ENCODE measurements at regions not wholly inside any gene's neighbourhood (a gene's known extent, or its start where the extent isn't known, plus 50 kb on each side); places are given as distances from the start of the nearest gene placed in this dataset.

GRCh38 chr12:74900232-74900631 is 309.4 kb downstream of the KCNC2 start:
- no peaks in the 10 kb centered on the region for H3K27me3 Mint-ChIP-seq
- no peaks in the 10 kb centered on the region for H3K9me3 Mint-ChIP-seq
- peaks cover 4 to 25% (median 13%) of the 10 kb centered on the region in 4 donors for H3K4me1 Mint-ChIP-seq
- no peaks in the 10 kb centered on the region for H3K36me3 Mint-ChIP-seq
- H3K4me3 Mint-ChIP-seq, result peak overlapping the region in 2 of 10 donors; percentile 24 to 26
- POLR2A ChIA-PET, result no interaction called here
- ATAC-seq, result peak; percentile 89 to 92
- peak overlapping the region in 7 of 10 donors; percentile 7 to 80 (median 57) for H3K27ac Mint-ChIP-seq
- DNase-seq, result peak in 5 of 10 donors; percentile 21 to 69 (median 38)

GRCh38 chr12:74903522-74903921 is 306.1 kb downstream of the KCNC2 start:
- Mint-ChIP-seq H3K4me1 (peaks cover 4 to 20% (median 13%) of the 10 kb centered on the region in 4 donors), H3K9me3 (no peaks in the 10 kb centered on the region), H3K27ac (no peak overlapping the region), H3K36me3 (no peaks in the 10 kb centered on the region), H3K4me3 (no peak overlapping the region), H3K27me3 (no peaks in the 10 kb centered on the region)
- POLR2A ChIA-PET, result no interaction called here
- ATAC-seq, result no peak
- no peak for DNase-seq

GRCh38 chr12:74906224-74906623 is 303.4 kb downstream of the KCNC2 start:
- ATAC-seq (no peak), DNase-seq (no peak)
- no peaks in the 10 kb centered on the region for H3K27me3 Mint-ChIP-seq
- no peak overlapping the region for H3K4me3 Mint-ChIP-seq
- POLR2A ChIA-PET, result no interaction called here
- no peaks in the 10 kb centered on the region for H3K4me1 Mint-ChIP-seq
- no peaks in the 10 kb centered on the region for H3K9me3 Mint-ChIP-seq
- H3K36me3 Mint-ChIP-seq, result no peaks in the 10 kb centered on the region
- no peak overlapping the region for H3K27ac Mint-ChIP-seq

GRCh38 chr12:74910831-74911230 is 298.8 kb downstream of the KCNC2 start:
- no peak overlapping the region for H3K4me3 Mint-ChIP-seq
- POLR2A ChIA-PET, result no interaction called here
- H3K27ac Mint-ChIP-seq, result no peak overlapping the region
- no peaks in the 10 kb centered on the region for H3K36me3 Mint-ChIP-seq
- ATAC-seq (no peak), DNase-seq (no peak)
- no peaks in the 10 kb centered on the region for H3K27me3 Mint-ChIP-seq
- H3K9me3 Mint-ChIP-seq, result no peaks in the 10 kb centered on the region
- no peaks in the 10 kb centered on the region for H3K4me1 Mint-ChIP-seq

- DNase-seq, result no peak
- no peaks in the 10 kb centered on the region for H3K4me1 Mint-ChIP-seq
- H3K27ac Mint-ChIP-seq, result no peak overlapping the region
- H3K36me3 Mint-ChIP-seq, result no peaks in the 10 kb centered on the region
- no peak for ATAC-seq
- POLR2A ChIA-PET, result no interaction called here
- H3K27me3 Mint-ChIP-seq, result no peaks in the 10 kb centered on the region
- no peaks in the 10 kb centered on the region for H3K9me3 Mint-ChIP-seq
- H3K4me3 Mint-ChIP-seq, result no peak overlapping the region
Measured at GRCh38 chr12:74914378-74914777, 295.3 kb downstream of the KCNC2 start.

GRCh38 chr12:74915718-74916117 is 293.9 kb downstream of the KCNC2 start:
- POLR2A ChIA-PET, result no interaction called here
- H3K4me3 Mint-ChIP-seq, result no peak overlapping the region
- DNase-seq (no peak), ATAC-seq (no peak)
- H3K27ac Mint-ChIP-seq, result no peak overlapping the region
- H3K36me3 Mint-ChIP-seq, result no peaks in the 10 kb centered on the region
- no peaks in the 10 kb centered on the region for H3K4me1 Mint-ChIP-seq
- H3K27me3 Mint-ChIP-seq, result no peaks in the 10 kb centered on the region
- peaks cover 0 to 4% (median 0%) of the 10 kb centered on the region in 9 donors for H3K9me3 Mint-ChIP-seq

GRCh38 chr12:74917743-74918142 is 291.9 kb downstream of the KCNC2 start:
- POLR2A ChIA-PET, result no interaction called here
- Mint-ChIP-seq H3K4me3 (no peak overlapping the region), H3K27me3 (no peaks in the 10 kb centered on the region), H3K9me3 (peaks cover 0 to 10% (median 0%) of the 10 kb centered on the region in 9 donors), H3K27ac (no peak overlapping the region), H3K36me3 (no peaks in the 10 kb centered on the region), H3K4me1 (peaks cover 0 to 2% (median 0%) of the 10 kb centered on the region in 4 donors)
- DNase-seq (no peak), ATAC-seq (no peak)

GRCh38 chr12:74918291-74918690 is 291.3 kb downstream of the KCNC2 start:
- Mint-ChIP-seq H3K27me3 (no peaks in the 10 kb centered on the region), H3K4me3 (no peak overlapping the region), H3K4me1 (peaks cover 0 to 2% (median 0%) of the 10 kb centered on the region in 4 donors), H3K27ac (no peak overlapping the region), H3K9me3 (peaks cover 0 to 13% (median 0%) of the 10 kb centered on the region in 9 donors), H3K36me3 (no peaks in the 10 kb centered on the region)
- DNase-seq, result no peak
- POLR2A ChIA-PET, result no interaction called here
- no peak for ATAC-seq

- peaks cover 0 to 2% (median 0%) of the 10 kb centered on the region in 4 donors for H3K4me1 Mint-ChIP-seq
- POLR2A ChIA-PET, result no interaction called here
- H3K36me3 Mint-ChIP-seq, result peaks cover 0 to 6% (median 0%) of the 10 kb centered on the region in 3 donors
- peaks cover 0 to 30% (median 6%) of the 10 kb centered on the region in 9 donors for H3K9me3 Mint-ChIP-seq
- no peak for DNase-seq
- no peak overlapping the region for H3K4me3 Mint-ChIP-seq
- no peak overlapping the region for H3K27ac Mint-ChIP-seq
- no peak for ATAC-seq
- no peaks in the 10 kb centered on the region for H3K27me3 Mint-ChIP-seq
Measured at GRCh38 chr12:74922117-74922516, 287.5 kb downstream of the KCNC2 start.

GRCh38 chr12:74922642-74923041 is 287.0 kb downstream of the KCNC2 start:
- DNase-seq (peak in 1 of 10 donors; percentile 3), ATAC-seq (no peak)
- no peaks in the 10 kb centered on the region for H3K27me3 Mint-ChIP-seq
- peaks cover 0 to 35% (median 9%) of the 10 kb centered on the region in 9 donors for H3K9me3 Mint-ChIP-seq
- no peak overlapping the region for H3K4me3 Mint-ChIP-seq
- POLR2A ChIA-PET, result no interaction called here
- peaks cover 0 to 2% (median 0%) of the 10 kb centered on the region in 4 donors for H3K4me1 Mint-ChIP-seq
- no peak overlapping the region for H3K27ac Mint-ChIP-seq
- H3K36me3 Mint-ChIP-seq, result peaks cover 0 to 6% (median 0%) of the 10 kb centered on the region in 3 donors

- DNase-seq (no peak), ATAC-seq (no peak)
- Mint-ChIP-seq H3K36me3 (no peaks in the 10 kb centered on the region), H3K27ac (no peak overlapping the region), H3K4me3 (no peak overlapping the region), H3K27me3 (no peaks in the 10 kb centered on the region), H3K9me3 (no peaks in the 10 kb centered on the region), H3K4me1 (peaks cover 7 to 14% (median 13%) of the 10 kb centered on the region in 4 donors)
- POLR2A ChIA-PET, result no interaction called here
Measured at GRCh38 chr12:74941670-74942069, 268.0 kb downstream of the KCNC2 start.

GRCh38 chr12:74945771-74946198 is 263.9 kb downstream of the KCNC2 start:
- Mint-ChIP-seq H3K27me3 (no peaks in the 10 kb centered on the region), H3K4me3 (peak overlapping the region in 9 of 10 donors; percentile 7 to 61 (median 49)), H3K9me3 (no peaks in the 10 kb centered on the region), H3K4me1 (peaks cover 7 to 16% (median 14%) of the 10 kb centered on the region in 4 donors), H3K36me3 (no peaks in the 10 kb centered on the region), H3K27ac (peak overlapping the region in 5 of 10 donors; percentile 16 to 68 (median 47))
- DNase-seq, result peak in 2 of 10 donors; percentile 31 to 49
- POLR2A ChIA-PET, result no interaction called here
- ATAC-seq, result peak in 1 of 2 donors; percentile 50

- POLR2A ChIA-PET, result no interaction called here
Measured at GRCh38 chr12:74953697-74954096, 255.9 kb downstream of the KCNC2 start.

GRCh38 chr12:74957231-74957630 is 252.4 kb downstream of the KCNC2 start:
- H3K4me1 Mint-ChIP-seq, result no peaks in the 10 kb centered on the region
- peaks cover 0 to 18% (median 5%) of the 10 kb centered on the region in 9 donors for H3K9me3 Mint-ChIP-seq
- H3K27ac Mint-ChIP-seq, result no peak overlapping the region
- H3K27me3 Mint-ChIP-seq, result no peaks in the 10 kb centered on the region
- DNase-seq (no peak), ATAC-seq (no peak)
- H3K36me3 Mint-ChIP-seq, result peaks cover 0 to 10% (median 7%) of the 10 kb centered on the region in 3 donors
- POLR2A ChIA-PET, result no interaction called here
- H3K4me3 Mint-ChIP-seq, result no peak overlapping the region

More at GRCh38 chr12:74953697-74954096, 255.9 kb downstream of the KCNC2 start:
- H3K4me1 Mint-ChIP-seq, result no peaks in the 10 kb centered on the region
- H3K36me3 Mint-ChIP-seq, result peaks cover 0 to 10% (median 7%) of the 10 kb centered on the region in 3 donors
- peaks cover 0 to 21% (median 5%) of the 10 kb centered on the region in 9 donors for H3K9me3 Mint-ChIP-seq
- ATAC-seq, result no peak
- no peaks in the 10 kb centered on the region for H3K27me3 Mint-ChIP-seq
- DNase-seq, result no peak
- no peak overlapping the region for H3K27ac Mint-ChIP-seq
- H3K4me3 Mint-ChIP-seq, result no peak overlapping the region
